Cerebellar cortex (tissue), 1 donor: ENCODE measurements at regions not wholly inside any gene's neighbourhood (a gene's known extent, or its start where the extent isn't known, plus 50 kb on each side); places are given as distances from the start of the nearest gene placed in this dataset.

Source experiments
- DNase-seq: peaks from one replicate; pipeline ENCODE4 v3.0.0-alpha.2; 2015; ENCODE audit warnings: low spot score

GRCh38 chr1:229760478-229760996 lies 134.5 kb downstream of the URB2 start:
- no peak for DNase-seq

GRCh38 chr1:229762891-229763290 lies 136.8 kb downstream of the URB2 start:
- DNase-seq = no peak

- DNase-seq = no peak
Measured at GRCh38 chr1:229768232-229768631, 142.2 kb downstream of the URB2 start.

GRCh38 chr1:229769006-229769405 lies 143.0 kb downstream of the URB2 start:
- no peak for DNase-seq

- DNase-seq = no peak
Measured at GRCh38 chr1:229769809-229770208, 143.8 kb downstream of the URB2 start.

GRCh38 chr1:229778794-229779193 lies 152.7 kb downstream of the URB2 start:
- DNase-seq = no peak

- DNase-seq = peak; percentile 52
Measured at GRCh38 chr1:229781453-229781852, 155.4 kb downstream of the URB2 start.

GRCh38 chr1:229782469-229782868 lies 156.4 kb downstream of the URB2 start:
- DNase-seq = no peak

- DNase-seq = no peak
Measured at GRCh38 chr1:229784834-229785233, 158.8 kb downstream of the URB2 start.

GRCh38 chr1:229786974-229787610 lies 161.0 kb downstream of the URB2 start:
- DNase-seq = no peak

GRCh38 chr1:229788004-229788403 lies 162.0 kb downstream of the URB2 start:
- no peak for DNase-seq

GRCh38 chr1:229792012-229792975 lies 166.2 kb downstream of the URB2 start:
- DNase-seq = no peak

GRCh38 chr1:229793488-229793887 lies 167.4 kb downstream of the URB2 start:
- no peak for DNase-seq

- no peak for DNase-seq
Measured at GRCh38 chr1:229798558-229798957, 172.5 kb downstream of the URB2 start.

- no peak for DNase-seq
Measured at GRCh38 chr1:229803626-229804217, 177.7 kb downstream of the URB2 start.

- DNase-seq = no peak
Measured at GRCh38 chr1:229808272-229808671, 182.2 kb downstream of the URB2 start.

GRCh38 chr1:229810140-229810539 lies 184.1 kb downstream of the URB2 start:
- DNase-seq = no peak

GRCh38 chr1:229810961-229811360 lies 184.9 kb downstream of the URB2 start:
- no peak for DNase-seq

GRCh38 chr1:229812148-229812547 lies 186.1 kb downstream of the URB2 start:
- DNase-seq = no peak

GRCh38 chr1:229812693-229813092 lies 186.6 kb downstream of the URB2 start:
- no peak for DNase-seq

- DNase-seq = no peak
Measured at GRCh38 chr1:229815076-229815475, 189.0 kb downstream of the URB2 start.

GRCh38 chr1:229815961-229816360 lies 189.9 kb downstream of the URB2 start:
- DNase-seq = no peak

GRCh38 chr1:229817936-229818335 lies 191.9 kb downstream of the URB2 start:
- no peak for DNase-seq
